ENCODE measurements at regions not wholly inside any gene's neighbourhood (a gene's known extent, or its start where the extent isn't known, plus 50 kb on each side); places are given as distances from the start of the nearest gene placed in this dataset.

DNA sequence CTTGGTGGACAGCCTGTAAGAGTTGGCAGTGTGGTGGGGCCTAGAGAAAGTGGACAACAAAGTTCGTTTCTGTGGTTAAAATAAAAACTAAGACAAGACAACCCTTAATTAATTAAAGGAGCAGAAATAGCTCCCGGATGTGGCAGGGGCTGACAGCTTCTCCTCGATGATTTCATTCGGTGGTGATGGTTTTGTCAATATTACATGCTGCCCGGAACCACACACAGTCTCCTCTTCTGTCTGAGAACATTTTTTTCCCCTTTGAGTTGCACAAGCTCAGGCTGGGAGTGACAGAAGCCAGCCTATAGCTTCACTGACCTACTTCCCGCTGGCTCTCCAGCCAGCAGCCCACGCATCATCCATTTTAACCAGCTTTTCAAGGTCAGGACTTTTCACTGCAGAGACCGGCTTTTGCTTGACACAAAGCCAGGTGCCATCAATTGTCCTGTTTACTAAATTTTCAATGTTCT lies 378.8 kb downstream of the SLC4A3 start:
- TF ChIP-seq POLR2A (IDR thresholded peaks at IDR 0.05), result no peak
- TF ChIP-seq, protein P1, sequence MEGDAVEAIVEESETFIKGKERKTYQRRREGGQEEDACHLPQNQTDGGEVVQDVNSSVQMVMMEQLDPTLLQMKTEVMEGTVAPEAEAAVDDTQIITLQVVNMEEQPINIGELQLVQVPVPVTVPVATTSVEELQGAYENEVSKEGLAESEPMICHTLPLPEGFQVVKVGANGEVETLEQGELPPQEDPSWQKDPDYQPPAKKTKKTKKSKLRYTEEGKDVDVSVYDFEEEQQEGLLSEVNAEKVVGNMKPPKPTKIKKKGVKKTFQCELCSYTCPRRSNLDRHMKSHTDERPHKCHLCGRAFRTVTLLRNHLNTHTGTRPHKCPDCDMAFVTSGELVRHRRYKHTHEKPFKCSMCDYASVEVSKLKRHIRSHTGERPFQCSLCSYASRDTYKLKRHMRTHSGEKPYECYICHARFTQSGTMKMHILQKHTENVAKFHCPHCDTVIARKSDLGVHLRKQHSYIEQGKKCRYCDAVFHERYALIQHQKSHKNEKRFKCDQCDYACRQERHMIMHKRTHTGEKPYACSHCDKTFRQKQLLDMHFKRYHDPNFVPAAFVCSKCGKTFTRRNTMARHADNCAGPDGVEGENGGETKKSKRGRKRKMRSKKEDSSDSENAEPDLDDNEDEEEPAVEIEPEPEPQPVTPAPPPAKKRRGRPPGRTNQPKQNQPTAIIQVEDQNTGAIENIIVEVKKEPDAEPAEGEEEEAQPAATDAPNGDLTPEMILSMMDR (IDR thresholded peaks at IDR 0.05), result no peak
